ENCODE measurements at regions not wholly inside any gene's neighbourhood (a gene's known extent, or its start where the extent isn't known, plus 50 kb on each side); places are given as distances from the start of the nearest gene placed in this dataset.

GRCh38 chr10:118807512-118808305 is 52.9 kb upstream of the CACUL1 start:
- TF ChIP-seq, protein P1, sequence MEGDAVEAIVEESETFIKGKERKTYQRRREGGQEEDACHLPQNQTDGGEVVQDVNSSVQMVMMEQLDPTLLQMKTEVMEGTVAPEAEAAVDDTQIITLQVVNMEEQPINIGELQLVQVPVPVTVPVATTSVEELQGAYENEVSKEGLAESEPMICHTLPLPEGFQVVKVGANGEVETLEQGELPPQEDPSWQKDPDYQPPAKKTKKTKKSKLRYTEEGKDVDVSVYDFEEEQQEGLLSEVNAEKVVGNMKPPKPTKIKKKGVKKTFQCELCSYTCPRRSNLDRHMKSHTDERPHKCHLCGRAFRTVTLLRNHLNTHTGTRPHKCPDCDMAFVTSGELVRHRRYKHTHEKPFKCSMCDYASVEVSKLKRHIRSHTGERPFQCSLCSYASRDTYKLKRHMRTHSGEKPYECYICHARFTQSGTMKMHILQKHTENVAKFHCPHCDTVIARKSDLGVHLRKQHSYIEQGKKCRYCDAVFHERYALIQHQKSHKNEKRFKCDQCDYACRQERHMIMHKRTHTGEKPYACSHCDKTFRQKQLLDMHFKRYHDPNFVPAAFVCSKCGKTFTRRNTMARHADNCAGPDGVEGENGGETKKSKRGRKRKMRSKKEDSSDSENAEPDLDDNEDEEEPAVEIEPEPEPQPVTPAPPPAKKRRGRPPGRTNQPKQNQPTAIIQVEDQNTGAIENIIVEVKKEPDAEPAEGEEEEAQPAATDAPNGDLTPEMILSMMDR (IDR thresholded peaks at IDR 0.05), result no peak
- TF ChIP-seq POLR2A (IDR thresholded peaks at IDR 0.05), result no peak

All from adrenal gland (tissue), 5 donors.